ENCODE measurements at regions not wholly inside any gene's neighbourhood (a gene's known extent, or its start where the extent isn't known, plus 50 kb on each side); places are given as distances from the start of the nearest gene placed in this dataset.

GRCh38 chr21:35573472-35574374 is 486.6 kb downstream of the SETD4 start:
- H3K27ac Mint-ChIP-seq (ENCODE audit: unreplicated experiment), result no peak overlapping the region

GRCh38 chr21:35571910-35572309 is 488.4 kb downstream of the SETD4 start:
- Mint-ChIP-seq H3K4me1 (ENCODE audit: low read depth) (peaks cover 14% of the 10 kb centered on the region), H3K27ac (ENCODE audit: unreplicated experiment) (no peak overlapping the region), H3K27me3 (ENCODE audit: low read depth) (no peaks in the 10 kb centered on the region), H3K9me3 (ENCODE audit: low read depth) (no peaks in the 10 kb centered on the region), H3K4me3 (ENCODE audit: unreplicated experiment) (no peak overlapping the region), H3K36me3 (ENCODE audit: low read depth) (no peaks in the 10 kb centered on the region)
- TF ChIP-seq CTCF (IDR thresholded peaks at IDR 0.05), result no peak
- DNase-seq (ENCODE audit: low spot score), result no peak

More at GRCh38 chr21:35573472-35574374, 486.6 kb downstream of the SETD4 start:
- Mint-ChIP-seq H3K27me3 (ENCODE audit: low read depth) (no peaks in the 10 kb centered on the region), H3K4me3 (ENCODE audit: unreplicated experiment) (no peak overlapping the region), H3K9me3 (ENCODE audit: low read depth) (no peaks in the 10 kb centered on the region), H3K4me1 (ENCODE audit: low read depth) (peaks cover 14% of the 10 kb centered on the region), H3K36me3 (ENCODE audit: low read depth) (no peaks in the 10 kb centered on the region)
- TF ChIP-seq CTCF (IDR thresholded peaks at IDR 0.05), result no peak
- no peak for DNase-seq (ENCODE audit: low spot score)

- no peaks in the 10 kb centered on the region for H3K27me3 Mint-ChIP-seq (ENCODE audit: low read depth)
- no peak overlapping the region for H3K4me3 Mint-ChIP-seq (ENCODE audit: unreplicated experiment)
- H3K4me1 Mint-ChIP-seq (ENCODE audit: low read depth), result peaks cover 26% of the 10 kb centered on the region
- no peak overlapping the region for H3K27ac Mint-ChIP-seq (ENCODE audit: unreplicated experiment)
- H3K9me3 Mint-ChIP-seq (ENCODE audit: low read depth), result no peaks in the 10 kb centered on the region
- TF ChIP-seq CTCF (IDR thresholded peaks at IDR 0.05), result no peak
- DNase-seq (ENCODE audit: low spot score), result no peak
- no peaks in the 10 kb centered on the region for H3K36me3 Mint-ChIP-seq (ENCODE audit: low read depth)
These were observed 491.7 kb downstream of the SETD4 start for GRCh38 chr21:35568643-35569042.

- H3K27me3 Mint-ChIP-seq (ENCODE audit: low read depth), result no peaks in the 10 kb centered on the region
- no peaks in the 10 kb centered on the region for H3K9me3 Mint-ChIP-seq (ENCODE audit: low read depth)
- H3K36me3 Mint-ChIP-seq (ENCODE audit: low read depth), result no peaks in the 10 kb centered on the region
- H3K4me3 Mint-ChIP-seq (ENCODE audit: unreplicated experiment), result no peak overlapping the region
- no peak for TF ChIP-seq CTCF (IDR thresholded peaks at IDR 0.05)
- DNase-seq (ENCODE audit: low spot score), result no peak
- peaks cover 39% of the 10 kb centered on the region for H3K4me1 Mint-ChIP-seq (ENCODE audit: low read depth)
- H3K27ac Mint-ChIP-seq (ENCODE audit: unreplicated experiment), result no peak overlapping the region
These were observed 493.5 kb downstream of the SETD4 start for GRCh38 chr21:35566874-35567273.

- DNase-seq (ENCODE audit: low spot score), result no peak
- no peaks in the 10 kb centered on the region for H3K36me3 Mint-ChIP-seq (ENCODE audit: low read depth)
- H3K4me3 Mint-ChIP-seq (ENCODE audit: unreplicated experiment), result no peak overlapping the region
- no peaks in the 10 kb centered on the region for H3K27me3 Mint-ChIP-seq (ENCODE audit: low read depth)
- H3K27ac Mint-ChIP-seq (ENCODE audit: unreplicated experiment), result peak overlapping the region; percentile 87
- no peaks in the 10 kb centered on the region for H3K9me3 Mint-ChIP-seq (ENCODE audit: low read depth)
- peaks cover 46% of the 10 kb centered on the region for H3K4me1 Mint-ChIP-seq (ENCODE audit: low read depth)
- TF ChIP-seq CTCF (IDR thresholded peaks at IDR 0.05), result no peak
These were observed 495.1 kb downstream of the SETD4 start for GRCh38 chr21:35565204-35565611.
